ENCODE measurements at regions not wholly inside any gene's neighbourhood (a gene's known extent, or its start where the extent isn't known, plus 50 kb on each side); places are given as distances from the start of the nearest gene placed in this dataset.

DNA sequence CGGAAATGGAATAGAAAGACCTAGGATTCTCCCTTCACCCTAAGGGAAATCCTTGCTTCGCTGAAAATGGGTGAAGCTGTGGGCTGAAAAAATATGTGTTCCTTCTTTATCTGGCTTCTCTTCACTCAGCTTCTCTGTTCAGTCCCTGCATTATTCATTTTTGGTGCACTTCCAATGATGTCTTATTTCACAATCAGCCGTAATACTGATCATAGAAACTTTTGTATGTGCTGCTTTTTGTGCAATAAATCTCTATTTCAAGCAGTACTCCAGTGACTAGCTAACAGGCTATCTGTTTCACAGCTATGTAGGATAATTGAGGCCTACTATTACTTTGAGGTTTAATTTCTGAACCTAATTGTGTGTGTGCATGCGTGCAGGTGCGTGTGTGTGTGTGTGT is 144.6 kb downstream of the FOXL1 start:
- Histone ChIP-seq H3K9me3 (ENCODE audit: insufficient read depth, low read length) (no peaks in the 10 kb centered on the region), H3K4me2 (ENCODE audit: low read length) (no peak overlapping the region), H3K4me1 (ENCODE audit: low read length) (no peaks in the 10 kb centered on the region), H3K36me3 (replicated peaks; ENCODE audit: low read depth, low read length) (no peaks in the 10 kb centered on the region), H3K27me3 (ENCODE audit: low read depth, low read length) (peaks cover 12% of the 10 kb centered on the region), H2AFZ (ENCODE audit: low read depth, low read length) (no peak overlapping the region), H3K27ac (ENCODE audit: low read length) (no peak overlapping the region), H4K20me1 (ENCODE audit: insufficient read depth, low read length) (no peaks in the 10 kb centered on the region), H3K9ac (ENCODE audit: low read length) (no peak overlapping the region), H3K79me2 (ENCODE audit: low read length) (no peaks in the 10 kb centered on the region), H3K4me3 (ENCODE audit: low read length) (no peak overlapping the region)
- TF ChIP-seq EZH2phosphoT487 (IDR thresholded peaks at IDR 0.05; ENCODE audit: low read depth), result no peak

DNA sequence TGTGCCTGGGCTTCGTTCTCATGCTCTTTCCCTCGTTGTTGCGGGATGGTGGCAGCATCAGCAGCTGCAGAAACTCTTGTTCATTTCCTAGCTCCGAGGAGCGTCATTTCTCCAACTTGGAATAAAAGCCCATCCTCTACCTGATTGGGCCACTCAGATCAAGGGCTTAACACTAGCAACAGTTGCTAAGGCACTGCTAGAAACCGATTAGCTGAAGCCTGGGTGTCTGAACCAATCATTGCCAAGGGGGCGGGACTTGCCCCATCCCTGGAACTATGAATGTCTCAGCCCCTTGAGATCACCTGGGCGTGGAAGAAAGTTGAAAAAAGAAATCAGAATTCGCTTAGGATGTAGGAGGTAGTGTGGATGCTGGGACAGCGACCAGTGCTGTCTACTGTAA is 145.3 kb downstream of the FOXL1 start:
- Histone ChIP-seq H3K27me3 (ENCODE audit: low read depth, low read length) (peaks cover 15% of the 10 kb centered on the region), H3K79me2 (ENCODE audit: low read length) (no peaks in the 10 kb centered on the region), H3K4me1 (ENCODE audit: low read length) (no peaks in the 10 kb centered on the region), H3K4me2 (ENCODE audit: low read length) (no peak overlapping the region), H3K27ac (ENCODE audit: low read length) (no peak overlapping the region), H3K4me3 (ENCODE audit: low read length) (no peak overlapping the region), H3K9me3 (ENCODE audit: insufficient read depth, low read length) (no peaks in the 10 kb centered on the region), H2AFZ (ENCODE audit: low read depth, low read length) (no peak overlapping the region), H3K36me3 (replicated peaks; ENCODE audit: low read depth, low read length) (no peaks in the 10 kb centered on the region), H3K9ac (ENCODE audit: low read length) (no peak overlapping the region), H4K20me1 (ENCODE audit: insufficient read depth, low read length) (no peaks in the 10 kb centered on the region)
- TF ChIP-seq EZH2phosphoT487 (IDR thresholded peaks at IDR 0.05; ENCODE audit: low read depth), result no peak
- TF ChIP-seq, protein P1, sequence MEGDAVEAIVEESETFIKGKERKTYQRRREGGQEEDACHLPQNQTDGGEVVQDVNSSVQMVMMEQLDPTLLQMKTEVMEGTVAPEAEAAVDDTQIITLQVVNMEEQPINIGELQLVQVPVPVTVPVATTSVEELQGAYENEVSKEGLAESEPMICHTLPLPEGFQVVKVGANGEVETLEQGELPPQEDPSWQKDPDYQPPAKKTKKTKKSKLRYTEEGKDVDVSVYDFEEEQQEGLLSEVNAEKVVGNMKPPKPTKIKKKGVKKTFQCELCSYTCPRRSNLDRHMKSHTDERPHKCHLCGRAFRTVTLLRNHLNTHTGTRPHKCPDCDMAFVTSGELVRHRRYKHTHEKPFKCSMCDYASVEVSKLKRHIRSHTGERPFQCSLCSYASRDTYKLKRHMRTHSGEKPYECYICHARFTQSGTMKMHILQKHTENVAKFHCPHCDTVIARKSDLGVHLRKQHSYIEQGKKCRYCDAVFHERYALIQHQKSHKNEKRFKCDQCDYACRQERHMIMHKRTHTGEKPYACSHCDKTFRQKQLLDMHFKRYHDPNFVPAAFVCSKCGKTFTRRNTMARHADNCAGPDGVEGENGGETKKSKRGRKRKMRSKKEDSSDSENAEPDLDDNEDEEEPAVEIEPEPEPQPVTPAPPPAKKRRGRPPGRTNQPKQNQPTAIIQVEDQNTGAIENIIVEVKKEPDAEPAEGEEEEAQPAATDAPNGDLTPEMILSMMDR (IDR thresholded peaks at IDR 0.05; ENCODE audit: low read depth, low read length), result no peak

DNA sequence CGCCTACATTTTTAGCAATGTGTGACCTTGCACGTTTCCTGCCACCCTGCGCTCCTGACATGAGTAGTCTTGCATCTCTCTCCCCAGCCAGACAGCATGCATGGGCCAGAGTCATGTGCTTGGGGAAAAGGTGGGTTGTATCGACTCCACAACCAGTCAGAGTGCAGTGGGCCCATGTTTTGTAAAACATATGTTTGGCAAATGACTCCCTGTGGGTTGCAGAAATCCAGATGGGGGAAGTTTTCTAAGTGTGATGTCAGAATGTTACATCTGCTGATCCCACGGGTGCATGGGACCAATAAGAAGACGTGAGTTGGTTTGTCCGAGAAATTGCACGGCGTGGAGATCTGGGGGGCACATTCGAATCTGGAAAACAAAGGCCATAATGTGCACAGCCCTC is 147.1 kb downstream of the FOXL1 start:
- H3K27me3 ChIP-seq (ENCODE audit: low read depth, low read length), result peaks cover 26% of the 10 kb centered on the region
- H3K4me1 ChIP-seq (ENCODE audit: low read length), result no peaks in the 10 kb centered on the region
- H2AFZ ChIP-seq (ENCODE audit: low read depth, low read length), result no peak overlapping the region
- no peak overlapping the region for H3K4me2 ChIP-seq (ENCODE audit: low read length)
- TF ChIP-seq, protein P1 (IDR thresholded peaks at IDR 0.05; ENCODE audit: low read depth, low read length), result no peak
- TF ChIP-seq EZH2phosphoT487 (IDR thresholded peaks at IDR 0.05; ENCODE audit: low read depth), result no peak
- H3K79me2 ChIP-seq (ENCODE audit: low read length), result no peaks in the 10 kb centered on the region
- no peak overlapping the region for H3K27ac ChIP-seq (ENCODE audit: low read length)
- no peak overlapping the region for H3K4me3 ChIP-seq (ENCODE audit: low read length)
- no peaks in the 10 kb centered on the region for H3K9me3 ChIP-seq (ENCODE audit: insufficient read depth, low read length)
- H3K36me3 ChIP-seq (replicated peaks; ENCODE audit: low read depth, low read length), result no peaks in the 10 kb centered on the region
- H4K20me1 ChIP-seq (ENCODE audit: insufficient read depth, low read length), result no peaks in the 10 kb centered on the region
- H3K9ac ChIP-seq (ENCODE audit: low read length), result no peak overlapping the region

DNA sequence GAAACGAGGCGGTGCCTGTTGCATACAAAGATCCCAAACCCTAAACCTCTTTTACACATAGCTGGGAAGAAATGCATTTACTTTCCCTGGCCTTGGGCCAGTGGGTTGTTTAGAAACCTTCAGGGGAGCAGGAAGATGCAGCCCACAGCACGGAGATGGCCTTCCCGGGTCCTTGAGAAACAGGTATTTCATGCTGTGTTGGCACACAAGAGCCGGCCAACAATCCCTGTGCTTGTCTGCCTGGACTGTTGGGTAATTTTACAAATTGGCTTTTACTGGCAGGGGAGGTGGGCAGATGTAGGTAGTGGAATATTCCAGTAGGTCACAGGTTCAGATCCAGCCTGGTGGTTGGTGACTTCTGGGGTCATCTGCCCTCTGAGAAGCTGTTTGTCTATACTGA is 148.0 kb downstream of the FOXL1 start:
- TF ChIP-seq EZH2phosphoT487 (IDR thresholded peaks at IDR 0.05; ENCODE audit: low read depth), result no peak
- TF ChIP-seq, protein P1 (IDR thresholded peaks at IDR 0.05; ENCODE audit: low read depth, low read length), result no peak
- H4K20me1 ChIP-seq (ENCODE audit: insufficient read depth, low read length), result no peaks in the 10 kb centered on the region
- H3K9me3 ChIP-seq (ENCODE audit: insufficient read depth, low read length), result no peaks in the 10 kb centered on the region
- no peak overlapping the region for H3K9ac ChIP-seq (ENCODE audit: low read length)
- peaks cover 23% of the 10 kb centered on the region for H3K27me3 ChIP-seq (ENCODE audit: low read depth, low read length)
- H3K79me2 ChIP-seq (ENCODE audit: low read length), result no peaks in the 10 kb centered on the region
- no peak overlapping the region for H3K27ac ChIP-seq (ENCODE audit: low read length)
- no peak overlapping the region for H2AFZ ChIP-seq (ENCODE audit: low read depth, low read length)
- no peak overlapping the region for H3K4me3 ChIP-seq (ENCODE audit: low read length)
- no peak overlapping the region for H3K4me2 ChIP-seq (ENCODE audit: low read length)
- H3K36me3 ChIP-seq (replicated peaks; ENCODE audit: low read depth, low read length), result no peaks in the 10 kb centered on the region
- no peaks in the 10 kb centered on the region for H3K4me1 ChIP-seq (ENCODE audit: low read length)

DNA sequence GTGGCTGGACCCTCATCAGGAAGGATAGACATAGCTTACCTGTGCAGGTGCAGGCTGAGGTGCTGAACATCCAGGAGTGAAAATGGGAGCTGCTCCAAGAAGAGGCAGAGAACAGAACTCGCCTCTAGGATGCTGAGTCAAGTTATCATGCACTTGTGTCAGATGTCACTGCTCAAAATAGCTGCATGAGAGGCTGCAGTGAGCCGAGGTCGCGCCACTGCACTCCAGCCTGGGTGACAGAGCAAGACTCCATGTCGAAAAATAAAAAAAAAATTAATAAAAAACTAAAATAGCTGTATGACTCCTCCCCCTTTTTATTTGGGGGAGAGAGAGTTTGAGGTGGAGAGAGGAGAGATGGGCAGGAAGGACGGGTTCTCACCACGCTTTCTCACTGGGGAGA is 148.8 kb downstream of the FOXL1 start:
- Histone ChIP-seq H3K36me3 (replicated peaks; ENCODE audit: low read depth, low read length) (no peaks in the 10 kb centered on the region), H3K4me3 (ENCODE audit: low read length) (no peak overlapping the region), H4K20me1 (ENCODE audit: insufficient read depth, low read length) (no peaks in the 10 kb centered on the region), H3K4me1 (ENCODE audit: low read length) (no peaks in the 10 kb centered on the region), H2AFZ (ENCODE audit: low read depth, low read length) (no peak overlapping the region), H3K79me2 (ENCODE audit: low read length) (no peaks in the 10 kb centered on the region), H3K27ac (ENCODE audit: low read length) (no peak overlapping the region), H3K27me3 (ENCODE audit: low read depth, low read length) (peaks cover 25% of the 10 kb centered on the region), H3K4me2 (ENCODE audit: low read length) (no peak overlapping the region), H3K9me3 (ENCODE audit: insufficient read depth, low read length) (no peaks in the 10 kb centered on the region), H3K9ac (ENCODE audit: low read length) (no peak overlapping the region)
- TF ChIP-seq, protein P1 (IDR thresholded peaks at IDR 0.05; ENCODE audit: low read depth, low read length), result no peak
- no peak for TF ChIP-seq EZH2phosphoT487 (IDR thresholded peaks at IDR 0.05; ENCODE audit: low read depth)
